HL-60 (cell line): ENCODE measurements at regions not wholly inside any gene's neighbourhood (a gene's known extent, or its start where the extent isn't known, plus 50 kb on each side); places are given as distances from the start of the nearest gene placed in this dataset.

Experiments used
- DNase-seq, 2 experiments: peaks; one replicate each; pipeline ENCODE4 v3.0.0-alpha.2; 2010 to 2020; ENCODE audit warnings: low read depth in 1 of 2, low spot score in 1 of 2
- H3K27ac ChIP-seq: fragments of 250-450 bp; sonication (Bioruptor Pico); replicated peaks from 2 replicates; pipeline ENCODE4 v1.5.1; 2020; ENCODE audit warnings: mild to moderate bottlenecking, moderate library complexity
- H3K27me3 ChIP-seq: fragments of 250-450 bp; sonication (Bioruptor Pico); 2 replicates; pipeline ENCODE4 v1.5.1; 2021; ENCODE audit warnings: mild to moderate bottlenecking, moderate library complexity; ENCODE audit not compliant: insufficient read depth, poor library complexity, severe bottlenecking
- H3K4me3 ChIP-seq: replicated peaks from 2 replicates; pipeline ENCODE4 v1.5.1; 2011; ENCODE audit warnings: mild to moderate bottlenecking, control low read depth, low read length; ENCODE audit not compliant: insufficient read depth
- GABPA ChIP-seq: IDR thresholded peaks from 2 replicates; pipeline ENCODE4 v1.6.1; 2012; ENCODE audit warnings: low read depth
- POLR2AphosphoS5 ChIP-seq: IDR thresholded peaks from 2 replicates; pipeline ENCODE4 v1.6.1; 2012; ENCODE audit warnings: low read depth
- SPI1 ChIP-seq: IDR thresholded peaks from 2 replicates; pipeline ENCODE4 v1.6.1; 2012; ENCODE audit warnings: low read depth, mild to moderate bottlenecking, borderline replicate concordance
- TF ChIP-seq, protein P1 (sequence below): IDR thresholded peaks from one replicate; pipeline ENCODE4 v1.5.1; 2011; ENCODE audit warnings: low read length, control low read depth, inconsistent platforms; ENCODE audit not compliant: insufficient read depth
- TF ChIP-seq, protein P2 (sequence below): IDR thresholded peaks from 2 replicates; pipeline ENCODE4 v1.6.1; 2012; ENCODE audit warnings: low read depth; ENCODE audit not compliant: insufficient replicate concordance

DNA sequence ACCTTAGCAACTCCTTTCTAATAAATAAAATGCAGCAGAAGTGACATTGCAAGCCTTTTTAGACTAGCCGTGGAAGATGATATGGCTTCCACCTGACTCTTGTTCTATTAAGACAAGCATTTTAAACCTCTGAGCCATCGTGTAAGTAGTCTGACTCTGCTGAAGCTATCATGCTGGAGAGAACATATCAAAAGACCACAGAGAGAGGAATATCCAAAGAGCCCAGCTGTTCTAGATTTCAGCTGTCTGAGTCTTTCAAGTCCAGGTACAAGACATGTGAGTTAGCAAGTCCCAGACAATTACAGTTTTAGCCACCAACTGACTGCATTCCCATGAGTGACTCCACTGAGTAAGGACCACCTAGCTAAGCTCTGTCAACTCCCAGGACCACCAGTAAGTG lies 517.0 kb upstream of the NAALADL2 start:
- no peak for DNase-seq
- Histone ChIP-seq H3K27ac (no peak overlapping the region), H3K4me3 (no peak overlapping the region), H3K27me3 (no peaks in the 10 kb centered on the region)
- no peak for TF ChIP-seq SPI1

DNA sequence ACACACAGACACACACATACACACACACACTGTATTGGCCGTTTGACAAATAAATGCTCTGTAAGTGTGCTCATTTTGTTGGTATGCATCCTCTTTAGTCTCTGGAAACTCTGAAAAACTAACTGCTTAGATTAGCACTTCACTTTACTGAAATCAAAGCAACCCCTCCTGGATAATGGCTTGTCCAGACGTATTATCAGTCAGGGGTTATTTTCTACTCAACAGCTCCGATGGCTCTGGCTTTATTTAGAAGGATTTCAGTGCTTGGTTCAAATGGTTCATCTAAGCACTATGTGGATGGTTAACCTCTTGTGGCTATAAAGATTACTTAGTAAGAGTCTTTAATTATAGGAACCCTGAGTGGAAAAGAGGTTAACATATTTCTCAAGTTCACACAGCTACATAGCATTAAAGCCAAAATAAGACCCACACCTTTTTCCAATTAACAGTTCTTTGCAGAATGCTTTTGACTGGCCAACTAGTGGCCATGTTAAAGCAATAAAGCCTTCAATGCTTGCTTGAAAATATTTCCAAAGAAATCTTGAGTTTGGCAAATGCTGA lies 516.1 kb upstream of the NAALADL2 start:
- Histone ChIP-seq H3K27me3 (no peaks in the 10 kb centered on the region), H3K4me3 (no peak overlapping the region), H3K27ac (no peak overlapping the region)
- DNase-seq: no peak
- TF ChIP-seq, protein P1, sequence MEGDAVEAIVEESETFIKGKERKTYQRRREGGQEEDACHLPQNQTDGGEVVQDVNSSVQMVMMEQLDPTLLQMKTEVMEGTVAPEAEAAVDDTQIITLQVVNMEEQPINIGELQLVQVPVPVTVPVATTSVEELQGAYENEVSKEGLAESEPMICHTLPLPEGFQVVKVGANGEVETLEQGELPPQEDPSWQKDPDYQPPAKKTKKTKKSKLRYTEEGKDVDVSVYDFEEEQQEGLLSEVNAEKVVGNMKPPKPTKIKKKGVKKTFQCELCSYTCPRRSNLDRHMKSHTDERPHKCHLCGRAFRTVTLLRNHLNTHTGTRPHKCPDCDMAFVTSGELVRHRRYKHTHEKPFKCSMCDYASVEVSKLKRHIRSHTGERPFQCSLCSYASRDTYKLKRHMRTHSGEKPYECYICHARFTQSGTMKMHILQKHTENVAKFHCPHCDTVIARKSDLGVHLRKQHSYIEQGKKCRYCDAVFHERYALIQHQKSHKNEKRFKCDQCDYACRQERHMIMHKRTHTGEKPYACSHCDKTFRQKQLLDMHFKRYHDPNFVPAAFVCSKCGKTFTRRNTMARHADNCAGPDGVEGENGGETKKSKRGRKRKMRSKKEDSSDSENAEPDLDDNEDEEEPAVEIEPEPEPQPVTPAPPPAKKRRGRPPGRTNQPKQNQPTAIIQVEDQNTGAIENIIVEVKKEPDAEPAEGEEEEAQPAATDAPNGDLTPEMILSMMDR: no peak
- no peak for TF ChIP-seq POLR2AphosphoS5
- TF ChIP-seq, protein P2, sequence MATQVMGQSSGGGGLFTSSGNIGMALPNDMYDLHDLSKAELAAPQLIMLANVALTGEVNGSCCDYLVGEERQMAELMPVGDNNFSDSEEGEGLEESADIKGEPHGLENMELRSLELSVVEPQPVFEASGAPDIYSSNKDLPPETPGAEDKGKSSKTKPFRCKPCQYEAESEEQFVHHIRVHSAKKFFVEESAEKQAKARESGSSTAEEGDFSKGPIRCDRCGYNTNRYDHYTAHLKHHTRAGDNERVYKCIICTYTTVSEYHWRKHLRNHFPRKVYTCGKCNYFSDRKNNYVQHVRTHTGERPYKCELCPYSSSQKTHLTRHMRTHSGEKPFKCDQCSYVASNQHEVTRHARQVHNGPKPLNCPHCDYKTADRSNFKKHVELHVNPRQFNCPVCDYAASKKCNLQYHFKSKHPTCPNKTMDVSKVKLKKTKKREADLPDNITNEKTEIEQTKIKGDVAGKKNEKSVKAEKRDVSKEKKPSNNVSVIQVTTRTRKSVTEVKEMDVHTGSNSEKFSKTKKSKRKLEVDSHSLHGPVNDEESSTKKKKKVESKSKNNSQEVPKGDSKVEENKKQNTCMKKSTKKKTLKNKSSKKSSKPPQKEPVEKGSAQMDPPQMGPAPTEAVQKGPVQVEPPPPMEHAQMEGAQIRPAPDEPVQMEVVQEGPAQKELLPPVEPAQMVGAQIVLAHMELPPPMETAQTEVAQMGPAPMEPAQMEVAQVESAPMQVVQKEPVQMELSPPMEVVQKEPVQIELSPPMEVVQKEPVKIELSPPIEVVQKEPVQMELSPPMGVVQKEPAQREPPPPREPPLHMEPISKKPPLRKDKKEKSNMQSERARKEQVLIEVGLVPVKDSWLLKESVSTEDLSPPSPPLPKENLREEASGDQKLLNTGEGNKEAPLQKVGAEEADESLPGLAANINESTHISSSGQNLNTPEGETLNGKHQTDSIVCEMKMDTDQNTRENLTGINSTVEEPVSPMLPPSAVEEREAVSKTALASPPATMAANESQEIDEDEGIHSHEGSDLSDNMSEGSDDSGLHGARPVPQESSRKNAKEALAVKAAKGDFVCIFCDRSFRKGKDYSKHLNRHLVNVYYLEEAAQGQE: no peak
- no peak for TF ChIP-seq GABPA
- no peak for TF ChIP-seq SPI1

DNA sequence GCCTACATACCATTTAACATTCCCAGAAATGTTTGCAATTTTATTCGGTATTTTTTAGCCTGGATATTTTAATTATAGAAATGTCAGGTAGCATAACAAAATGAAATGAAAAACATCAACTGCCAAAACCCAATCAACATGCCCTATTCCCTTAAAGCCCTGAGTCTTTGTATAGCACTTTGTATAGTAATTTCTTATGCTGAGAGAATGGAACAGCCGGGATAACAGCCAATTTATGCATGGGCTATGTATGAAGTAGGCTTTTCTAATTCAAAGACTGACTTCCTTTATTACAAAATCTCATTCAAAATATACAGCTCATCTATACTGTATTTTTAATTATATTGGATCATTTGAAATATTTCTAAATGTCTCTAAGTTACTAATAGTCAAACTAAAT lies 513.0 kb upstream of the NAALADL2 start:
- Histone ChIP-seq H3K27ac (no peak overlapping the region), H3K27me3 (no peaks in the 10 kb centered on the region), H3K4me3 (no peak overlapping the region)
- no peak for DNase-seq
- TF ChIP-seq, protein P1: no peak
- TF ChIP-seq POLR2AphosphoS5 (no peak), SPI1 (no peak), GABPA (no peak)
- TF ChIP-seq, protein P2: no peak

DNA sequence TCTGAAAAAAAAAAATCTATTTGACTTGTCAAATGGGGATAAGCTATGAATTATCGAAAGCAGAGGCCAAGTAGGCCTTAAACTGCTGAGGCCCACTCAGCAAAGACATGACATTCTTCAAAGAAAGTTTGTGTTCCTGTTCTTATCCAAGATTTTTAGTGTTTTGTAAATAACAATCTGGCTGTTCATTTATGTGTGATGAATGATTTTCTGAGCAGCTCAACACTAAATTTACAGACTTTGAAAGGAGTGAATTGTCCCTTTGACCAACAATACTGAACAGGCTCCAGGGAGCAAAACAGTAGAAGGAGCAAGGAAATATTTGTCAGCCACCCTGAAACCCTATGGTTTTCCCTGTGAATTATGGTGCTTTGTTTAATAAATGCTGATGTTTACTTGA lies 512.6 kb upstream of the NAALADL2 start:
- no peak for DNase-seq
- TF ChIP-seq, protein P1: no peak
- TF ChIP-seq SPI1: no peak
- Histone ChIP-seq H3K4me3 (no peak overlapping the region), H3K27me3 (no peaks in the 10 kb centered on the region), H3K27ac (no peak overlapping the region)
